GM12892 (cell line): ENCODE measurements at regions not wholly inside any gene's neighbourhood (a gene's known extent, or its start where the extent isn't known, plus 50 kb on each side); places are given as distances from the start of the nearest gene placed in this dataset.

Experiments
- POLR2A ChIP-seq: IDR thresholded peaks from 2 replicates; pipeline ENCODE4 v1.6.1; 2011; ENCODE audit warnings: low read depth, low read length, control low read depth
- POLR2AphosphoS5 ChIP-seq: IDR thresholded peaks from 2 replicates; pipeline ENCODE4 v1.6.1; 2011; ENCODE audit warnings: low read depth, low read length, control low read depth
- TAF1 ChIP-seq: IDR thresholded peaks from 2 replicates; pipeline ENCODE4 v1.6.1; 2011; ENCODE audit warnings: low read depth, mild to moderate bottlenecking, control low read depth, low read length, borderline replicate concordance

- TF ChIP-seq TAF1 (no peak), POLR2A (no peak), POLR2AphosphoS5 (no peak)
These were observed 538.0 kb downstream of the UTRN start for GRCh38 chr6:144823131-144823530.
